Sigmoid colon (tissue), 6 donors: ENCODE measurements at regions not wholly inside any gene's neighbourhood (a gene's known extent, or its start where the extent isn't known, plus 50 kb on each side); places are given as distances from the start of the nearest gene placed in this dataset.

ENCODE experiments used
- DNase-seq: peaks from one replicate; pipeline ENCODE4 v3.0.0-alpha.2; 2019
- H3K27ac ChIP-seq, 4 donors: fragments of 200-600 bp; sonication (generic); one replicate each; pipeline ENCODE4 v1.5.1; 2016 to 2019; ENCODE audit warnings: mild to moderate bottlenecking in 1 of 4
- H3K27me3 ChIP-seq, 3 donors: fragments of 200-600 bp; sonication (generic); one replicate each; pipeline ENCODE4 v1.5.1; 2019; ENCODE audit warnings: mild to moderate bottlenecking in 1 of 3
- H3K36me3 ChIP-seq, 4 donors: fragments of 200-600 bp; sonication (generic); one replicate each; pipeline ENCODE4 v1.5.1; 2016 to 2019
- H3K4me1 ChIP-seq, 4 donors: fragments of 200-600 bp; sonication (generic); one replicate each; pipeline ENCODE4 v1.5.1; 2017 to 2019
- H3K4me3 ChIP-seq, 4 donors: fragments of 200-600 bp; sonication (generic); one replicate each; pipeline ENCODE4 v1.5.1; 2017 to 2019; ENCODE audit warnings: mild to moderate bottlenecking in 2 of 4, moderate library complexity in 1 of 4
- H3K9me3 ChIP-seq, 4 donors: fragments of 200-600 bp in 3 of 4; sonication (generic) in 3 of 4; one replicate each; pipeline versions ENCODE4 v1.5.1 to v1.6.1; 2013 to 2019
- CTCF ChIP-seq, 4 experiments: fragments of 450-650 bp in 3 of 4; fragments of 200-600 bp in 1 of 4; IDR thresholded peaks; one replicate each; pipeline ENCODE4 v1.5.1; 2016 to 2019; ENCODE audit warnings: antibody characterized with exemption in 4 of 4, mild to moderate bottlenecking in 3 of 4, moderate library complexity in 2 of 4
- EP300 ChIP-seq, 4 donors: sonication (generic); formaldehyde crosslinking; IDR thresholded peaks; one replicate each; pipeline ENCODE4 v1.6.1; 2017; ENCODE audit warnings: antibody characterized with exemption in 4 of 4
- POLR2A ChIP-seq, 2 donors: fragments of 450-650 bp; IDR thresholded peaks; one replicate each; pipeline ENCODE4 v1.6.1; 2016; ENCODE audit warnings: antibody characterized with exemption in 2 of 2, mild to moderate bottlenecking in 2 of 2, moderate library complexity in 2 of 2
- POLR2AphosphoS5 ChIP-seq, 4 donors: sonication (generic); formaldehyde crosslinking; IDR thresholded peaks; one replicate each; pipeline ENCODE4 v1.6.1; 2017; ENCODE audit warnings: antibody characterized with exemption in 4 of 4
- WGBS, 2 donors: extraction: QIAGEN DNeasy Blood & Tissue Kit; methylation state at CpG; one replicate each; pipeline ENCODE4 v1.1.7; 2013; 5-methylcytosine and 5-hydroxymethylcytosine counted together
- intact Hi-C: fragments of 100-400 bp; cut with DNase I; formaldehyde crosslinking; loops from one replicate; pipeline ENCODE4 v1.15.1; 2023
- donor health status: healthy with polysubstance abuse.
- donor health status: healthy.

GRCh38 chr4:85280963-85281362, 194.0 kb upstream of the ARHGAP24 start:
- Histone ChIP-seq H3K27ac (no peak overlapping the region), H3K36me3 (no peaks in the 10 kb centered on the region), H3K4me3 (no peak overlapping the region), H3K4me1 (no peaks in the 10 kb centered on the region), H3K27me3 (no peaks in the 10 kb centered on the region), H3K9me3 (no peaks in the 10 kb centered on the region)
- DNase-seq = no peak
- no peak for TF ChIP-seq POLR2A (IDR thresholded peaks at IDR 0.05)
- TF ChIP-seq EP300 (IDR thresholded peaks at IDR 0.05) = no peak
- TF ChIP-seq POLR2AphosphoS5 (IDR thresholded peaks at IDR 0.05) = no peak
- TF ChIP-seq CTCF (IDR thresholded peaks at IDR 0.05) = no peak
- WGBS, 2 donors = 79 to 88% methylated on average over 2 of the region's 2 CpGs
- intact Hi-C loops = no loop called here

GRCh38 chr4:85291226-85291625, 183.7 kb upstream of the ARHGAP24 start:
- Histone ChIP-seq H3K27ac (no peak overlapping the region), H3K27me3 (no peaks in the 10 kb centered on the region), H3K4me1 (no peaks in the 10 kb centered on the region), H3K36me3 (no peaks in the 10 kb centered on the region), H3K4me3 (no peak overlapping the region), H3K9me3 (peaks cover 0 to 3% (median 0%) of the 10 kb centered on the region in 4 donors)
- intact Hi-C loops = no loop called here
- no peak for DNase-seq
- 72 to 92% methylated on average over 2 of the region's 2 CpGs for WGBS, 2 donors
- no peak for TF ChIP-seq POLR2AphosphoS5 (IDR thresholded peaks at IDR 0.05)
- TF ChIP-seq CTCF (IDR thresholded peaks at IDR 0.05) = no peak
- no peak for TF ChIP-seq EP300 (IDR thresholded peaks at IDR 0.05)
- no peak for TF ChIP-seq POLR2A (IDR thresholded peaks at IDR 0.05)

- H3K4me1 ChIP-seq = no peaks in the 10 kb centered on the region
- no peak overlapping the region for H3K4me3 ChIP-seq
- no peak for DNase-seq
- no peaks in the 10 kb centered on the region for H3K9me3 ChIP-seq
- 28 to 73% methylated on average over 2 of the region's 2 CpGs for WGBS, 2 donors
- intact Hi-C loops = no loop called here
- no peaks in the 10 kb centered on the region for H3K27me3 ChIP-seq
- no peaks in the 10 kb centered on the region for H3K36me3 ChIP-seq
- TF ChIP-seq CTCF (IDR thresholded peaks at IDR 0.05) = no peak
- TF ChIP-seq POLR2AphosphoS5 (IDR thresholded peaks at IDR 0.05) = no peak
- no peak for TF ChIP-seq EP300 (IDR thresholded peaks at IDR 0.05)
- no peak for TF ChIP-seq POLR2A (IDR thresholded peaks at IDR 0.05)
- no peak overlapping the region for H3K27ac ChIP-seq
Observed at GRCh38 chr4:85298037-85298436, 176.9 kb upstream of the ARHGAP24 start.

GRCh38 chr4:85302193-85302736, 172.7 kb upstream of the ARHGAP24 start:
- intact Hi-C loops = no loop called here
- Histone ChIP-seq H3K27ac (no peak overlapping the region), H3K36me3 (no peaks in the 10 kb centered on the region), H3K27me3 (no peaks in the 10 kb centered on the region), H3K9me3 (no peaks in the 10 kb centered on the region), H3K4me1 (no peaks in the 10 kb centered on the region), H3K4me3 (no peak overlapping the region)
- DNase-seq = no peak
- TF ChIP-seq EP300 (IDR thresholded peaks at IDR 0.05) (no peak), CTCF (IDR thresholded peaks at IDR 0.05) (no peak), POLR2A (IDR thresholded peaks at IDR 0.05) (no peak), POLR2AphosphoS5 (IDR thresholded peaks at IDR 0.05) (no peak)
- 88 to 91% methylated on average over 3 of the region's 3 CpGs for WGBS, 2 donors

- no peak overlapping the region for H3K4me3 ChIP-seq
- no peaks in the 10 kb centered on the region for H3K4me1 ChIP-seq
- WGBS, 2 donors = 86 to 88% methylated on average over 4 of the region's 4 CpGs
- no peaks in the 10 kb centered on the region for H3K27me3 ChIP-seq
- intact Hi-C loops = no loop called here
- H3K36me3 ChIP-seq = no peaks in the 10 kb centered on the region
- no peaks in the 10 kb centered on the region for H3K9me3 ChIP-seq
- no peak overlapping the region for H3K27ac ChIP-seq
- no peak for TF ChIP-seq POLR2AphosphoS5 (IDR thresholded peaks at IDR 0.05)
- TF ChIP-seq EP300 (IDR thresholded peaks at IDR 0.05) = no peak
- no peak for TF ChIP-seq POLR2A (IDR thresholded peaks at IDR 0.05)
- no peak for TF ChIP-seq CTCF (IDR thresholded peaks at IDR 0.05)
- DNase-seq = no peak
Observed at GRCh38 chr4:85302756-85303155, 172.2 kb upstream of the ARHGAP24 start.
